ENCODE measurements at regions not wholly inside any gene's neighbourhood (a gene's known extent, or its start where the extent isn't known, plus 50 kb on each side); places are given as distances from the start of the nearest gene placed in this dataset.
A peak's percentile ranks its signal among the peaks of the same experiment; 100 is the strongest.
"Not testable (repeated sequence)": the region's sequence is repeated elsewhere in the genome, so short reads cannot be mapped to it uniquely, and the experiment has no call there.

GRCh38 chr18:57951999-57952774 lies 91.8 kb upstream of the NEDD4L start:
- DNase-seq: no peak

GRCh38 chr18:57951117-57951796 lies 92.8 kb upstream of the NEDD4L start:
- DNase-seq: no peak

GRCh38 chr18:57950542-57950941 lies 93.5 kb upstream of the NEDD4L start:
- no peak for DNase-seq

GRCh38 chr18:57949335-57949734 lies 94.7 kb upstream of the NEDD4L start:
- not testable (repeated sequence) for DNase-seq

- no peak for DNase-seq
Observed at GRCh38 chr18:57947117-57947516, 96.9 kb upstream of the NEDD4L start.

- no peak for DNase-seq
Observed at GRCh38 chr18:57943723-57944122, 100.3 kb upstream of the NEDD4L start.

- no peak for DNase-seq
Observed at GRCh38 chr18:57942493-57942892, 101.5 kb upstream of the NEDD4L start.

- DNase-seq: no peak
Observed at GRCh38 chr18:57941841-57942489, 102.1 kb upstream of the NEDD4L start.

- DNase-seq: no peak
Observed at GRCh38 chr18:57940166-57940660, 103.8 kb upstream of the NEDD4L start.

GRCh38 chr18:57934375-57934774 lies 109.7 kb upstream of the NEDD4L start:
- not testable (repeated sequence) for DNase-seq

GRCh38 chr18:57931038-57931437 lies 113.0 kb upstream of the NEDD4L start:
- no peak for DNase-seq

- no peak for DNase-seq
Observed at GRCh38 chr18:57930476-57930875, 113.5 kb upstream of the NEDD4L start.

- DNase-seq: no peak
Observed at GRCh38 chr18:57929922-57930321, 114.1 kb upstream of the NEDD4L start.

- DNase-seq: no peak
Observed at GRCh38 chr18:57928466-57928865, 115.6 kb upstream of the NEDD4L start.

- DNase-seq: no peak
Observed at GRCh38 chr18:57927511-57927910, 116.5 kb upstream of the NEDD4L start.

- no peak for DNase-seq
Observed at GRCh38 chr18:57925706-57926105, 118.3 kb upstream of the NEDD4L start.

GRCh38 chr18:57923611-57924010 lies 120.4 kb upstream of the NEDD4L start:
- no peak for DNase-seq

- DNase-seq: no peak
Observed at GRCh38 chr18:57922885-57923284, 119.8 kb upstream of the ATP8B1 start.

GRCh38 chr18:57921708-57922107 lies 118.6 kb upstream of the ATP8B1 start:
- peak; percentile 51 to 72 (median 65) for DNase-seq

- DNase-seq: no peak
Observed at GRCh38 chr18:57920036-57920435, 116.9 kb upstream of the ATP8B1 start.

- DNase-seq: no peak
Observed at GRCh38 chr18:57918601-57919000, 115.5 kb upstream of the ATP8B1 start.

- DNase-seq: peak; percentile 33 to 50 (median 38)
Observed at GRCh38 chr18:57916684-57917083, 113.6 kb upstream of the ATP8B1 start.

GRCh38 chr18:57915865-57916582 lies 112.9 kb upstream of the ATP8B1 start:
- peak in 2 of 3 donors; percentile 13 to 37 for DNase-seq

Data from suppressor macrophage treated with lipopolysaccharide for 1 hour (primary cell).